Ishikawa (cell line): ENCODE measurements at regions not wholly inside any gene's neighbourhood (a gene's known extent, or its start where the extent isn't known, plus 50 kb on each side); places are given as distances from the start of the nearest gene placed in this dataset.

Experiments used
- CEBPB ChIP-seq: IDR thresholded peaks from 2 replicates; pipeline ENCODE4 v1.6.1; 2012
- CREB1 ChIP-seq: IDR thresholded peaks from 2 replicates; pipeline ENCODE4 v1.6.1; 2012; ENCODE audit warnings: low read depth
- EGR1 ChIP-seq: IDR thresholded peaks from 2 replicates; pipeline ENCODE4 v1.6.1; 2012
- EP300 ChIP-seq: IDR thresholded peaks from 2 replicates; pipeline ENCODE4 v1.6.1; 2012; ENCODE audit warnings: borderline replicate concordance
- FOXM1 ChIP-seq: IDR thresholded peaks from 2 replicates; pipeline ENCODE4 v1.6.1; 2012; ENCODE audit warnings: low read depth, borderline replicate concordance
- MAX ChIP-seq: IDR thresholded peaks from 2 replicates; pipeline ENCODE4 v1.6.1; 2012
- NFIC ChIP-seq: IDR thresholded peaks from 2 replicates; pipeline ENCODE4 v1.6.1; 2012
- RAD21 ChIP-seq: IDR thresholded peaks from 2 replicates; pipeline ENCODE4 v1.6.1; 2012; ENCODE audit warnings: low read depth
- REST ChIP-seq: IDR thresholded peaks from 2 replicates; pipeline ENCODE4 v1.6.1; 2012; ENCODE audit warnings: low read depth, mild to moderate bottlenecking
- TAF1 ChIP-seq: IDR thresholded peaks from 2 replicates; pipeline ENCODE4 v1.6.1; 2012; ENCODE audit warnings: low read depth, mild to moderate bottlenecking
- TCF12 ChIP-seq: IDR thresholded peaks from 2 replicates; pipeline ENCODE4 v1.6.1; 2012; ENCODE audit warnings: low read depth
- TEAD4 ChIP-seq: IDR thresholded peaks from 2 replicates; pipeline ENCODE4 v1.6.1; 2012
- USF1 ChIP-seq: IDR thresholded peaks from 2 replicates; pipeline ENCODE4 v1.6.1; 2012
- YY1 ChIP-seq: IDR thresholded peaks from 2 replicates; pipeline ENCODE4 v1.6.1; 2012; ENCODE audit warnings: low read depth
- ZBTB7A ChIP-seq: IDR thresholded peaks from 2 replicates; pipeline ENCODE4 v1.6.1; 2012; ENCODE audit warnings: low read depth

GRCh38 chr5:38110130-38110529 lies 148.2 kb upstream of the EGFLAM start:
- no peak for TF ChIP-seq YY1
- no peak for TF ChIP-seq FOXM1
- TF ChIP-seq REST: no peak
- TF ChIP-seq TCF12: no peak
- no peak for TF ChIP-seq NFIC
- TF ChIP-seq USF1: no peak
- no peak for TF ChIP-seq EP300
- TF ChIP-seq TEAD4: no peak
- no peak for TF ChIP-seq ZBTB7A
- no peak for TF ChIP-seq CEBPB

- TF ChIP-seq REST (no peak), CREB1 (no peak), TAF1 (no peak), USF1 (no peak)
These were observed 151.3 kb upstream of the EGFLAM start for GRCh38 chr5:38107096-38107495.

GRCh38 chr5:38105801-38106200 lies 152.6 kb upstream of the EGFLAM start:
- TF ChIP-seq REST: no peak
- TF ChIP-seq RAD21: no peak
- no peak for TF ChIP-seq TEAD4
- TF ChIP-seq FOXM1: no peak
- TF ChIP-seq CEBPB: no peak
- no peak for TF ChIP-seq TCF12
- TF ChIP-seq ZBTB7A: no peak
- no peak for TF ChIP-seq CREB1
- no peak for TF ChIP-seq TAF1
- TF ChIP-seq MAX: no peak
- no peak for TF ChIP-seq YY1
- no peak for TF ChIP-seq NFIC
- TF ChIP-seq EGR1: no peak
- TF ChIP-seq USF1: no peak
- no peak for TF ChIP-seq EP300

GRCh38 chr5:38105231-38105570 lies 153.2 kb upstream of the EGFLAM start:
- TF ChIP-seq RAD21 (no peak), TAF1 (no peak), TCF12 (no peak), REST (no peak), EP300 (no peak), MAX (no peak), YY1 (no peak), CEBPB (no peak), CREB1 (no peak), ZBTB7A (no peak), TEAD4 (no peak), USF1 (no peak), NFIC (no peak), EGR1 (no peak), FOXM1 (no peak)
